CD4-positive, alpha-beta memory T cell (primary cell): ENCODE measurements at regions not wholly inside any gene's neighbourhood (a gene's known extent, or its start where the extent isn't known, plus 50 kb on each side); places are given as distances from the start of the nearest gene placed in this dataset.

Source experiments
- CTCF ChIA-PET: fragments of 350-600 bp; sonication (Branson Sonifier 250); formaldehyde crosslinking; loops from one replicate; lab custom pipeline; 2021; ENCODE audit warnings: inconsistent platforms; ENCODE audit not compliant: partially characterized antibody; lab: Charles Lee
- POLR2A ChIA-PET: fragments of 350-600 bp; sonication (Branson Sonifier 250); formaldehyde crosslinking; loops from one replicate; lab custom pipeline; 2021; ENCODE audit not compliant: partially characterized antibody; lab: Charles Lee
- DNase-seq, 5 donors: peaks; one replicate each; pipeline versions ENCODE4 v3.0.0 to v3.0.0-alpha.2; 2020 to 2022; ENCODE audit warnings: mixed read lengths in 1 of 5
- H3K27ac ChIP-seq: one replicate; pipeline ENCODE4 v1.7.0; 2013; ENCODE audit warnings: low read depth, low read length
- H3K27me3 ChIP-seq: 2 replicates; pipeline ENCODE4 v1.7.0; 2013; ENCODE audit warnings: mild to moderate bottlenecking, low read length, moderate library complexity; ENCODE audit not compliant: insufficient read depth
- H3K36me3 ChIP-seq: 2 replicates; pipeline ENCODE4 v1.7.0; 2013; ENCODE audit warnings: mild to moderate bottlenecking, low read length, moderate library complexity; ENCODE audit not compliant: insufficient read depth
- H3K4me1 ChIP-seq: 2 replicates; pipeline ENCODE4 v1.7.0; 2013; ENCODE audit warnings: mild to moderate bottlenecking, low read length, moderate library complexity; ENCODE audit not compliant: insufficient read depth
- H3K4me3 ChIP-seq, 2 donors: one replicate each; pipeline ENCODE4 v1.7.0; 2013; ENCODE audit warnings: low read length in 2 of 2, mild to moderate bottlenecking in 1 of 2
- H3K9me3 ChIP-seq, 2 donors: one replicate each; pipeline ENCODE4 v1.7.0; 2013; ENCODE audit warnings: low read length in 2 of 2, control low read depth in 1 of 2; ENCODE audit not compliant: control insufficient read depth in 1 of 2
- H3K27ac Mint-ChIP-seq, 7 donors: one replicate each; pipeline ENCODE4 v1.8.0; 2020 to 2021; ENCODE audit warnings: mixed read lengths in 7 of 7, mild to moderate bottlenecking in 6 of 7, inconsistent platforms in 3 of 7, moderate library complexity in 3 of 7
- H3K27me3 Mint-ChIP-seq, 2 donors: one replicate each; pipeline ENCODE4 v1.8.0; 2020 to 2021; ENCODE audit warnings: mixed read lengths in 2 of 2
- H3K36me3 Mint-ChIP-seq, 2 donors: one replicate each; pipeline ENCODE4 v1.8.0; 2020 to 2021; ENCODE audit warnings: mixed read lengths in 2 of 2, inconsistent platforms in 1 of 2, mild to moderate bottlenecking in 1 of 2
- H3K4me1 Mint-ChIP-seq, 4 donors: one replicate each; pipeline ENCODE4 v1.8.0; 2020 to 2021; ENCODE audit warnings: mixed read lengths in 4 of 4, mild to moderate bottlenecking in 1 of 4
- H3K4me3 Mint-ChIP-seq, 8 donors: one replicate each; pipeline ENCODE4 v1.8.0; 2020 to 2021; ENCODE audit warnings: mixed read lengths in 8 of 8, mild to moderate bottlenecking in 7 of 8, moderate library complexity in 6 of 8, inconsistent platforms in 3 of 8
- H3K9me3 Mint-ChIP-seq, 8 donors: one replicate each; pipeline ENCODE4 v1.8.0; 2020 to 2021; ENCODE audit warnings: mixed read lengths in 8 of 8, mild to moderate bottlenecking in 5 of 8, inconsistent platforms in 3 of 8, moderate library complexity in 1 of 8
- intact Hi-C: fragments of 100-400 bp; cut with micrococcal nuclease; formaldehyde crosslinking; loops from one replicate; pipeline ENCODE4 v1.15.1; 2023

- Histone ChIP-seq H3K4me3 (no peak overlapping the region), H3K36me3 (no peaks in the 10 kb centered on the region), H3K9me3 (no peaks in the 10 kb centered on the region), H3K27ac (no peak overlapping the region), H3K27me3 (no peaks in the 10 kb centered on the region), H3K4me1 (no peaks in the 10 kb centered on the region)
- Mint-ChIP-seq H3K4me1 (no peaks in the 10 kb centered on the region), H3K36me3 (no peaks in the 10 kb centered on the region), H3K9me3 (no peaks in the 10 kb centered on the region), H3K27ac (no peak overlapping the region), H3K4me3 (no peak overlapping the region), H3K27me3 (peaks cover 10% of the 10 kb centered on the region in 2 donors)
- DNase-seq = no peak
- ChIA-PET POLR2A (no interaction called here), CTCF (no interaction called here)
- intact Hi-C loops = no loop called here
These were observed 225.1 kb upstream of the UGT8 start for GRCh38 chr4:114373508-114373907.

GRCh38 chr4:114378305-114378903 lies 220.2 kb upstream of the UGT8 start:
- Histone ChIP-seq H3K27ac (no peak overlapping the region), H3K4me1 (no peaks in the 10 kb centered on the region), H3K36me3 (no peaks in the 10 kb centered on the region), H3K4me3 (no peak overlapping the region), H3K27me3 (no peaks in the 10 kb centered on the region), H3K9me3 (no peaks in the 10 kb centered on the region)
- intact Hi-C loops = no loop called here
- CTCF ChIA-PET = interaction anchor here (0.9 kb wide), 2 partner anchors 11 to 425 kb away, joined by 3 to 5 read pairs; no protein-coding TSS in a partner anchor
- H3K4me1 Mint-ChIP-seq = no peaks in the 10 kb centered on the region
- no peak overlapping the region for H3K4me3 Mint-ChIP-seq
- POLR2A ChIA-PET = no interaction called here
- no peaks in the 10 kb centered on the region for H3K36me3 Mint-ChIP-seq
- no peak for DNase-seq
- H3K9me3 Mint-ChIP-seq = no peaks in the 10 kb centered on the region
- no peak overlapping the region for H3K27ac Mint-ChIP-seq
- H3K27me3 Mint-ChIP-seq = peaks cover 2 to 8% of the 10 kb centered on the region in 2 donors

GRCh38 chr4:114383067-114383466 lies 215.5 kb upstream of the UGT8 start:
- Histone ChIP-seq H3K4me1 (no peaks in the 10 kb centered on the region), H3K36me3 (no peaks in the 10 kb centered on the region), H3K27ac (no peak overlapping the region), H3K9me3 (no peaks in the 10 kb centered on the region), H3K27me3 (no peaks in the 10 kb centered on the region), H3K4me3 (no peak overlapping the region)
- intact Hi-C loops = loop anchor here (5.0 kb wide), 2 partner anchors 746 to 836 kb away; no protein-coding TSS in a partner anchor
- ChIA-PET CTCF (interaction anchor here (2.7 kb wide), 1 partner anchor 988 kb away, joined by 9 read pairs; no protein-coding TSS in a partner anchor), POLR2A (no interaction called here)
- H3K4me1 Mint-ChIP-seq = no peaks in the 10 kb centered on the region
- H3K9me3 Mint-ChIP-seq = no peaks in the 10 kb centered on the region
- no peak for DNase-seq
- H3K27me3 Mint-ChIP-seq = peaks cover 1 to 2% of the 10 kb centered on the region in 2 donors
- no peaks in the 10 kb centered on the region for H3K36me3 Mint-ChIP-seq
- H3K4me3 Mint-ChIP-seq = no peak overlapping the region
- H3K27ac Mint-ChIP-seq = no peak overlapping the region

- Histone ChIP-seq H3K9me3 (no peaks in the 10 kb centered on the region), H3K36me3 (no peaks in the 10 kb centered on the region), H3K4me3 (no peak overlapping the region), H3K27me3 (no peaks in the 10 kb centered on the region), H3K4me1 (no peaks in the 10 kb centered on the region), H3K27ac (no peak overlapping the region)
- no peaks in the 10 kb centered on the region for H3K4me1 Mint-ChIP-seq
- H3K27me3 Mint-ChIP-seq = peaks cover 1 to 2% of the 10 kb centered on the region in 2 donors
- no peak overlapping the region for H3K4me3 Mint-ChIP-seq
- no peaks in the 10 kb centered on the region for H3K36me3 Mint-ChIP-seq
- intact Hi-C loops = loop anchor here (1.0 to 5.0 kb wide), 3 partner anchors 746 to 989 kb away; no protein-coding TSS in a partner anchor
- POLR2A ChIA-PET = no interaction called here
- DNase-seq = no peak
- H3K9me3 Mint-ChIP-seq = no peaks in the 10 kb centered on the region
- CTCF ChIA-PET = interaction anchor here (1.6 to 2.7 kb wide), 3 partner anchors 10 to 991 kb away, joined by 3 to 9 read pairs (median 4); no protein-coding TSS in a partner anchor
- no peak overlapping the region for H3K27ac Mint-ChIP-seq
These were observed 214.9 kb upstream of the UGT8 start for GRCh38 chr4:114383721-114384120.

- Histone ChIP-seq H3K27me3 (no peaks in the 10 kb centered on the region), H3K9me3 (no peaks in the 10 kb centered on the region), H3K36me3 (no peaks in the 10 kb centered on the region), H3K4me1 (no peaks in the 10 kb centered on the region), H3K27ac (no peak overlapping the region), H3K4me3 (no peak overlapping the region)
- no peaks in the 10 kb centered on the region for H3K4me1 Mint-ChIP-seq
- H3K27ac Mint-ChIP-seq = no peak overlapping the region
- H3K27me3 Mint-ChIP-seq = peaks cover 1 to 6% of the 10 kb centered on the region in 2 donors
- intact Hi-C loops = loop anchor here (1.0 to 5.0 kb wide), 4 partner anchors 423 to 990 kb away; no protein-coding TSS in a partner anchor
- CTCF ChIA-PET = interaction anchor here (1.1 to 2.7 kb wide), 4 partner anchors 9 to 992 kb away, joined by 3 to 9 read pairs (median 4); no protein-coding TSS in a partner anchor
- H3K4me3 Mint-ChIP-seq = no peak overlapping the region
- no peaks in the 10 kb centered on the region for H3K9me3 Mint-ChIP-seq
- no peaks in the 10 kb centered on the region for H3K36me3 Mint-ChIP-seq
- DNase-seq = no peak
- POLR2A ChIA-PET = no interaction called here
These were observed 214.0 kb upstream of the UGT8 start for GRCh38 chr4:114384629-114385028.

GRCh38 chr4:114385195-114385985 lies 213.2 kb upstream of the UGT8 start:
- H3K36me3 ChIP-seq = no peaks in the 10 kb centered on the region
- intact Hi-C loops = loop anchor here (5.0 kb wide), 1 partner anchor 422 kb away; no protein-coding TSS in a partner anchor
- H3K4me1 Mint-ChIP-seq = no peaks in the 10 kb centered on the region
- H3K27me3 ChIP-seq = no peaks in the 10 kb centered on the region
- H3K27me3 Mint-ChIP-seq = peaks cover 1 to 4% of the 10 kb centered on the region in 2 donors
- H3K4me1 ChIP-seq = no peaks in the 10 kb centered on the region
- no peaks in the 10 kb centered on the region for H3K36me3 Mint-ChIP-seq
- no peak overlapping the region for H3K4me3 ChIP-seq
- ChIA-PET CTCF (interaction anchor here (1.0 to 2.7 kb wide), 5 partner anchors 8 to 992 kb away, joined by 3 to 9 read pairs (median 3); no protein-coding TSS in a partner anchor), POLR2A (no interaction called here)
- no peak overlapping the region for H3K27ac ChIP-seq
- no peaks in the 10 kb centered on the region for H3K9me3 Mint-ChIP-seq
- no peak for DNase-seq
- no peak overlapping the region for H3K27ac Mint-ChIP-seq
- no peaks in the 10 kb centered on the region for H3K9me3 ChIP-seq
- H3K4me3 Mint-ChIP-seq = no peak overlapping the region

- peak in 4 of 5 donors; percentile 4 to 16 (median 6) for DNase-seq
- no peaks in the 10 kb centered on the region for H3K36me3 ChIP-seq
- H3K36me3 Mint-ChIP-seq = no peaks in the 10 kb centered on the region
- no peaks in the 10 kb centered on the region for H3K4me1 Mint-ChIP-seq
- no peaks in the 10 kb centered on the region for H3K27me3 ChIP-seq
- no peak overlapping the region for H3K27ac ChIP-seq
- no peak overlapping the region for H3K4me3 ChIP-seq
- H3K9me3 Mint-ChIP-seq = no peaks in the 10 kb centered on the region
- H3K4me3 Mint-ChIP-seq = no peak overlapping the region
- intact Hi-C loops = loop anchor here (1.0 to 5.0 kb wide), 2 partner anchors 273 to 421 kb away; no protein-coding TSS in a partner anchor
- ChIA-PET CTCF (interaction anchor here (0.7 kb wide), 1 partner anchor 12 kb away, joined by 3 read pairs; no protein-coding TSS in a partner anchor), POLR2A (no interaction called here)
- no peaks in the 10 kb centered on the region for H3K4me1 ChIP-seq
- no peaks in the 10 kb centered on the region for H3K9me3 ChIP-seq
- peaks cover 3 to 4% of the 10 kb centered on the region in 2 donors for H3K27me3 Mint-ChIP-seq
- no peak overlapping the region for H3K27ac Mint-ChIP-seq
These were observed 211.9 kb upstream of the UGT8 start for GRCh38 chr4:114386637-114387233.
